Keratinocyte (primary cell): ENCODE measurements at regions not wholly inside any gene's neighbourhood (a gene's known extent, or its start where the extent isn't known, plus 50 kb on each side); places are given as distances from the start of the nearest gene placed in this dataset.

Source experiments
- DNase-seq: peaks from one replicate; pipeline ENCODE4 v3.0.0-alpha.2; 2011; ENCODE audit warnings: low read depth, missing footprints, low spot score
- FAIRE-seq: peaks from 2 replicates; lab custom pipeline; 2011; peaks lifted over from hg19 to GRCh38; lab: Jason Lieb, UNC
- H2AFZ ChIP-seq: 2 replicates; pipeline ENCODE4 v1.6.0; 2012; ENCODE audit warnings: low read length, control low read depth, inconsistent platforms; ENCODE audit not compliant: control insufficient read depth
- H3K27ac ChIP-seq: 2 replicates; pipeline ENCODE4 v1.5.1; 2011; ENCODE audit warnings: low read length; ENCODE audit not compliant: control insufficient read depth, insufficient read depth
- H3K27me3 ChIP-seq: 3 replicates; pipeline ENCODE4 v1.6.0; 2011; ENCODE audit warnings: low read length; ENCODE audit not compliant: control insufficient read depth, insufficient read depth; ENCODE audit errors: extremely low read depth
- H3K36me3 ChIP-seq, 2 experiments: 2 replicates in 1 of 2; 3 replicates in 1 of 2; pipeline ENCODE4 v1.5.1; 2011; ENCODE audit warnings: low read length in 2 of 2, mild to moderate bottlenecking in 1 of 2; ENCODE audit not compliant: control insufficient read depth in 2 of 2, insufficient read depth in 2 of 2; ENCODE audit errors: extremely low read depth in 1 of 2
- H3K4me1 ChIP-seq: 3 replicates; pipeline ENCODE4 v1.5.1; 2011; ENCODE audit warnings: low read length; ENCODE audit not compliant: control insufficient read depth, insufficient read depth; ENCODE audit errors: extremely low read depth
- H3K4me2 ChIP-seq: 3 replicates; pipeline ENCODE4 v1.6.0; 2011; ENCODE audit warnings: low read depth, low read length; ENCODE audit not compliant: control insufficient read depth, insufficient read depth; ENCODE audit errors: extremely low read depth
- H3K4me3 ChIP-seq, 3 experiments: fragments of 200-600 bp in 1 of 3; sonication (generic) in 1 of 3; 2 replicates in 2 of 3; 3 replicates in 1 of 3; pipeline ENCODE4 v1.5.1; 2011 to 2016; ENCODE audit warnings: low read length in 3 of 3, mild to moderate bottlenecking in 3 of 3, control low read depth in 2 of 3, inconsistent platforms in 1 of 3, low read depth in 1 of 3, mixed read lengths in 1 of 3, mixed run types in 1 of 3, moderate library complexity in 1 of 3; ENCODE audit not compliant: control insufficient read depth in 2 of 3, insufficient read depth in 2 of 3; ENCODE audit errors: extremely low read depth in 1 of 3
- H3K79me2 ChIP-seq: 2 replicates; pipeline ENCODE4 v1.6.0; 2012; ENCODE audit warnings: low read length; ENCODE audit not compliant: control insufficient read depth, insufficient read depth
- H3K9ac ChIP-seq: 3 replicates; pipeline ENCODE4 v1.6.0; 2011; ENCODE audit warnings: low read length; ENCODE audit not compliant: control insufficient read depth, insufficient read depth; ENCODE audit errors: extremely low read depth
- H3K9me1 ChIP-seq: 3 replicates; pipeline ENCODE4 v1.6.0; 2011; ENCODE audit warnings: low read length; ENCODE audit not compliant: control insufficient read depth, insufficient read depth; ENCODE audit errors: extremely low read depth
- H3K9me3 ChIP-seq: 2 replicates; pipeline ENCODE4 v1.5.1; 2012; ENCODE audit warnings: low read depth, low read length; ENCODE audit not compliant: control insufficient read depth
- H4K20me1 ChIP-seq: 3 replicates; pipeline ENCODE4 v1.6.0; 2011; ENCODE audit warnings: low read length; ENCODE audit not compliant: control insufficient read depth, insufficient read depth; ENCODE audit errors: extremely low read depth
- EZH2 ChIP-seq: IDR thresholded peaks from one replicate; pipeline ENCODE4 v1.6.1; 2012; ENCODE audit warnings: inconsistent platforms, mild to moderate bottlenecking, low read length, moderate library complexity
- dilution Hi-C: fragments of 300-500 bp; cut with MboI; formaldehyde crosslinking; loops from one replicate; pipeline ENCODE4 v1.7.0; 2020; ENCODE audit warnings: low sequenced_read_pairs; ENCODE audit not compliant: extremely low pct_ligation_motif_present
- TF ChIP-seq, protein P1 (sequence below), 3 experiments: IDR thresholded peaks in 1 of 3; conservative IDR thresholded peaks in 1 of 3; optimal IDR thresholded peaks in 1 of 3; 2 replicates in 2 of 3; 3 replicates in 1 of 3; pipeline versions ENCODE3 to v1.5.1; 2011; ENCODE audit warnings: low read length in 3 of 3, mild to moderate bottlenecking in 3 of 3, moderate library complexity in 2 of 3, control low read depth in 1 of 3, inconsistent platforms in 1 of 3; ENCODE audit not compliant: insufficient read depth in 2 of 3; ENCODE audit errors: extremely low read depth in 1 of 3

DNA sequence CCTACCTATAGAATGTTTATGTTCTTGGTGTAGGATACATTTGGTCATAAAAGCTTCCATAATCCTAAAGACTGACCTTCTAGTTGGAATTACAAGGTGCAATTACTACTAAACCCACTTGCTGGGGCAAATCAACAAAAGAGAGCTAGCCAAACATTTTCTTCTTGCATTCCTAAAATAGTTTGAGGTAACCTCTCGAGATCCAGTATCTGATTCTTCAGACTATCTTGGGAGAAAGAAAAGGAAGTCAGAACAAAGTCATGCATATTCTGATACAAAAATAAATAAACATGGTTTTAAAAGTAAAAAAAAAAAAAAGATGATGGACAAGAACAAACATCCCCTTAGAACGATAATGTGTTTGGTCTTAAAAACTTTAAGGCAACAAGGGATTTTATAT lies 294.2 kb upstream of the RSPO3 start:
- no peak overlapping the region for H3K9ac ChIP-seq
- H3K9me1 ChIP-seq = no peaks in the 10 kb centered on the region
- H2AFZ ChIP-seq = no peak overlapping the region
- no peak overlapping the region for H3K4me3 ChIP-seq
- TF ChIP-seq, protein P1, sequence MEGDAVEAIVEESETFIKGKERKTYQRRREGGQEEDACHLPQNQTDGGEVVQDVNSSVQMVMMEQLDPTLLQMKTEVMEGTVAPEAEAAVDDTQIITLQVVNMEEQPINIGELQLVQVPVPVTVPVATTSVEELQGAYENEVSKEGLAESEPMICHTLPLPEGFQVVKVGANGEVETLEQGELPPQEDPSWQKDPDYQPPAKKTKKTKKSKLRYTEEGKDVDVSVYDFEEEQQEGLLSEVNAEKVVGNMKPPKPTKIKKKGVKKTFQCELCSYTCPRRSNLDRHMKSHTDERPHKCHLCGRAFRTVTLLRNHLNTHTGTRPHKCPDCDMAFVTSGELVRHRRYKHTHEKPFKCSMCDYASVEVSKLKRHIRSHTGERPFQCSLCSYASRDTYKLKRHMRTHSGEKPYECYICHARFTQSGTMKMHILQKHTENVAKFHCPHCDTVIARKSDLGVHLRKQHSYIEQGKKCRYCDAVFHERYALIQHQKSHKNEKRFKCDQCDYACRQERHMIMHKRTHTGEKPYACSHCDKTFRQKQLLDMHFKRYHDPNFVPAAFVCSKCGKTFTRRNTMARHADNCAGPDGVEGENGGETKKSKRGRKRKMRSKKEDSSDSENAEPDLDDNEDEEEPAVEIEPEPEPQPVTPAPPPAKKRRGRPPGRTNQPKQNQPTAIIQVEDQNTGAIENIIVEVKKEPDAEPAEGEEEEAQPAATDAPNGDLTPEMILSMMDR (optimal IDR thresholded peaks at IDR 0.05 in 1 of 3, IDR thresholded peaks at IDR 0.05 in 1 of 3, conservative IDR thresholded peaks at IDR 0.05 in 1 of 3; ENCODE audit: extremely low read depth in 1 of 3, insufficient read depth in 2 of 3, low read length in 3 of 3) = no peak
- TF ChIP-seq EZH2 = no peak
- H3K27ac ChIP-seq = no peak overlapping the region
- no peaks in the 10 kb centered on the region for H3K27me3 ChIP-seq
- H3K36me3 ChIP-seq = no peaks in the 10 kb centered on the region
- DNase-seq (no peak), FAIRE-seq (no peak)
- no peak overlapping the region for H3K4me2 ChIP-seq
- H3K9me3 ChIP-seq = no peaks in the 10 kb centered on the region
- no peaks in the 10 kb centered on the region for H3K79me2 ChIP-seq
- dilution Hi-C loops = no loop called here
- H4K20me1 ChIP-seq = no peaks in the 10 kb centered on the region
- H3K4me1 ChIP-seq = no peaks in the 10 kb centered on the region

- Histone ChIP-seq H3K4me2 (no peak overlapping the region), H3K79me2 (no peaks in the 10 kb centered on the region), H3K9me3 (no peaks in the 10 kb centered on the region), H3K4me3 (no peak overlapping the region), H3K4me1 (no peaks in the 10 kb centered on the region), H3K9me1 (no peaks in the 10 kb centered on the region), H3K36me3 (no peaks in the 10 kb centered on the region), H3K9ac (no peak overlapping the region), H2AFZ (no peak overlapping the region), H3K27ac (no peak overlapping the region), H4K20me1 (no peaks in the 10 kb centered on the region), H3K27me3 (no peaks in the 10 kb centered on the region)
- DNase-seq (no peak), FAIRE-seq (no peak)
- TF ChIP-seq EZH2 = no peak
- TF ChIP-seq, protein P1 (optimal IDR thresholded peaks at IDR 0.05 in 1 of 3, IDR thresholded peaks at IDR 0.05 in 1 of 3, conservative IDR thresholded peaks at IDR 0.05 in 1 of 3; ENCODE audit: extremely low read depth in 1 of 3, insufficient read depth in 2 of 3, low read length in 3 of 3) = no peak
- dilution Hi-C loops = no loop called here
Observed at GRCh38 chr6:126824815-126825214, 293.7 kb upstream of the RSPO3 start.
